ENCODE measurements at regions not wholly inside any gene's neighbourhood (a gene's known extent, or its start where the extent isn't known, plus 50 kb on each side); places are given as distances from the start of the nearest gene placed in this dataset.
"Not testable (repeated sequence)": the region's sequence is repeated elsewhere in the genome, so short reads cannot be mapped to it uniquely, and the experiment has no call there.

- H3K79me2 ChIP-seq (ENCODE audit: insufficient read depth, low read length), result no peaks in the 10 kb centered on the region
- H2AFZ ChIP-seq (ENCODE audit: low read depth, low read length, severe bottlenecking), result no peak overlapping the region
- H3K9me2 ChIP-seq (replicated peaks; ENCODE audit: insufficient read depth, low read length), result no peaks in the 10 kb centered on the region
- no peak overlapping the region for H3K4me2 ChIP-seq (ENCODE audit: low read depth, low read length, poor library complexity, severe bottlenecking)
- no peak overlapping the region for H3K27ac ChIP-seq (ENCODE audit: low read depth, low read length)
- H4K20me1 ChIP-seq (ENCODE audit: low read depth, low read length), result no peaks in the 10 kb centered on the region
- H3K4me3 ChIP-seq (ENCODE audit: insufficient read depth, low read length, poor library complexity, severe bottlenecking), result no peak overlapping the region
- no peaks in the 10 kb centered on the region for H3K9me3 ChIP-seq (ENCODE audit: insufficient read depth, low read length)
- TF ChIP-seq CTCF (IDR thresholded peaks at IDR 0.05; ENCODE audit: insufficient read depth, low read length, poor library complexity, severe bottlenecking), result no peak
- TF ChIP-seq EZH2phosphoT487 (conservative IDR thresholded peaks at IDR 0.05; ENCODE audit: low read length), result no peak
- H3K36me3 ChIP-seq (ENCODE audit: low read length), result no peaks in the 10 kb centered on the region
- no peaks in the 10 kb centered on the region for H3F3A ChIP-seq (ENCODE audit: insufficient read depth)
- no peak overlapping the region for H3K9ac ChIP-seq (ENCODE audit: low read length)
- H3K27me3 ChIP-seq (ENCODE audit: low read length), result no peaks in the 10 kb centered on the region
Measured at GRCh38 chr5:152599096-152599495, 194.0 kb upstream of the NMUR2 start.

DNA sequence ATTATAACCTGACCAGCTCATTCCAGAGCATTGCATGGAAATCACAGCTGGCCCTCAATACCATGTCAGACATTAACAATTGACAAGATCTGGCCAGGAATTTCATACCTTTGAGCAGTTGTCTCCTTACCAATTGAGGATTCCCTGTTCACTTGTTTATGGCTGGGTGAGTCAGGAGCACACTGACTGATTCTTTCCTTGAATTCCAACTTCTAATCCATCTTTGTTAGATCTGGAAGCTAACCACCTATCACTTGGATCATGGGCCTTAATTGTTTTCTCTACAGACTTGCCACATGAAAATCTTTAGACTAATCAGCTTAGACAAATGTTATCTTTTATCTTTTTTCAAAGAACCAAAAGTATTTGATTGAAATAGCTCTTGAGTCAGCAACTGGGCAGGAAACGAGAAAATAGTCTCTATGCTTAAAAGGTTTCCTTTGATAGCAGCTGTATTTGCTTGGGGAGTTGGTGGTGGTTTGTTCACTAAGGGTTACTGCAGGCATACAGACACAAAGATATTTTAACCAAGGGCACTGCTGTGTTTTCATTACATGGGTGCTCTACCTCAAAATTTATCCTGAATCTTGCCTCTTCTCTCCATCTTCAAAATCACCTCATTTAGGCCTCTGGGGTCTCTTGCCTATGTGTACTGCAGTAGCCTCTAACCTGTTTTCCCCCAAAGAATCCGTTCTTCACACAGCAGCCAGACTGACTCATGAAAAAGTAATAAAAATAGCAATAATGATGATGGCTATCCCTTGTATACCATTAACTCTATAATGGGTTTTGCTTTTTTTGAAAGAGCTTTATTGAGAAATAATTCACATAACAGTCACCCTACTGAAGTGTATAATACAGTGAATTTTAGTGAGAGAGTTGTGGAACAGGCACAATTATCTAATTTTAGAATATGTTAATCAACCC is 197.0 kb upstream of the NMUR2 start:
- Histone ChIP-seq H3K27me3 (ENCODE audit: low read length) (no peaks in the 10 kb centered on the region), H2AFZ (ENCODE audit: low read depth, low read length, severe bottlenecking) (no peak overlapping the region), H3K4me3 (ENCODE audit: insufficient read depth, low read length, poor library complexity, severe bottlenecking) (no peak overlapping the region), H3K9me2 (replicated peaks; ENCODE audit: insufficient read depth, low read length) (no peaks in the 10 kb centered on the region), H3K36me3 (ENCODE audit: low read length) (no peaks in the 10 kb centered on the region), H3K9ac (ENCODE audit: low read length) (no peak overlapping the region), H3K4me2 (ENCODE audit: low read depth, low read length, poor library complexity, severe bottlenecking) (no peak overlapping the region), H3F3A (ENCODE audit: insufficient read depth) (no peaks in the 10 kb centered on the region), H3K79me2 (ENCODE audit: insufficient read depth, low read length) (no peaks in the 10 kb centered on the region), H4K20me1 (ENCODE audit: low read depth, low read length) (no peaks in the 10 kb centered on the region), H3K9me3 (ENCODE audit: insufficient read depth, low read length) (no peaks in the 10 kb centered on the region), H3K27ac (ENCODE audit: low read depth, low read length) (no peak overlapping the region)
- TF ChIP-seq EZH2phosphoT487 (conservative IDR thresholded peaks at IDR 0.05; ENCODE audit: low read length) (no peak), CTCF (IDR thresholded peaks at IDR 0.05; ENCODE audit: insufficient read depth, low read length, poor library complexity, severe bottlenecking) (no peak)

GRCh38 chr5:152606050-152606449 is 201.0 kb upstream of the NMUR2 start:
- H2AFZ ChIP-seq (ENCODE audit: low read depth, low read length, severe bottlenecking); H3K4me2 ChIP-seq (ENCODE audit: low read depth, low read length, poor library complexity, severe bottlenecking); H3K79me2 ChIP-seq (ENCODE audit: insufficient read depth, low read length); H3K4me3 ChIP-seq (ENCODE audit: insufficient read depth, low read length, poor library complexity, severe bottlenecking); H3K27ac ChIP-seq (ENCODE audit: low read depth, low read length); H3K9me3 ChIP-seq (ENCODE audit: insufficient read depth, low read length); H3K9ac ChIP-seq (ENCODE audit: low read length); H3K27me3 ChIP-seq (ENCODE audit: low read length); H3K9me2 ChIP-seq (replicated peaks; ENCODE audit: insufficient read depth, low read length); H4K20me1 ChIP-seq (ENCODE audit: low read depth, low read length); H3K36me3 ChIP-seq (ENCODE audit: low read length); H3F3A ChIP-seq (ENCODE audit: insufficient read depth): not testable (repeated sequence)

GRCh38 chr5:152606776-152607364 is 201.8 kb upstream of the NMUR2 start:
- H3K4me2 ChIP-seq (ENCODE audit: low read depth, low read length, poor library complexity, severe bottlenecking), result no peak overlapping the region
- no peak overlapping the region for H3K4me3 ChIP-seq (ENCODE audit: insufficient read depth, low read length, poor library complexity, severe bottlenecking)
- no peak overlapping the region for H2AFZ ChIP-seq (ENCODE audit: low read depth, low read length, severe bottlenecking)
- H3K9me3 ChIP-seq (ENCODE audit: insufficient read depth, low read length), result no peaks in the 10 kb centered on the region
- no peaks in the 10 kb centered on the region for H4K20me1 ChIP-seq (ENCODE audit: low read depth, low read length)
- no peaks in the 10 kb centered on the region for H3K79me2 ChIP-seq (ENCODE audit: insufficient read depth, low read length)
- no peak overlapping the region for H3K9ac ChIP-seq (ENCODE audit: low read length)
- H3K27me3 ChIP-seq (ENCODE audit: low read length), result no peaks in the 10 kb centered on the region
- H3K36me3 ChIP-seq (ENCODE audit: low read length), result no peaks in the 10 kb centered on the region
- TF ChIP-seq CTCF (IDR thresholded peaks at IDR 0.05; ENCODE audit: insufficient read depth, low read length, poor library complexity, severe bottlenecking) (no peak), EZH2phosphoT487 (conservative IDR thresholded peaks at IDR 0.05; ENCODE audit: low read length) (no peak)
- H3K9me2 ChIP-seq (replicated peaks; ENCODE audit: insufficient read depth, low read length), result no peaks in the 10 kb centered on the region
- H3F3A ChIP-seq (ENCODE audit: insufficient read depth), result no peaks in the 10 kb centered on the region
- H3K27ac ChIP-seq (ENCODE audit: low read depth, low read length), result no peak overlapping the region

Data from SU-DHL-6 (cell line).